ENCODE measurements at regions not wholly inside any gene's neighbourhood (a gene's known extent, or its start where the extent isn't known, plus 50 kb on each side); places are given as distances from the start of the nearest gene placed in this dataset.

DNA sequence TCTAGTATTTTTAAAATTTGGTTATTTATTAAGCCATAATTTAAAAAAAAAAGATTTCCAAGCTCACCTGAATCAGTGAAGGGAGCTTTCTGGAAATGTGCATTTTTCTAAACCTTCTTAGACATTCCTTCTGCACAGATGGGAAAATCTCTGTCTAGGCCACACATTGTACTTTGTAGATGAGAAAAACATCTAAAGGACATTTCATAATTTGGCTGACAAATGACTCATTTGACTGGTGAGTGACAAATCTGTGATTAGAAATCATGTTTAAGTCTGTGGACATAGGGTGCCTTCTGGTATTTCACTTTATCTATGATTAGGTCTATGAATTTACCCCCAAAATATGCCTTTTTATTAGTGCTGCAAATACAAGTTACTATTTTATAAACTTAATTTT lies 1044.9 kb upstream of the FLRT2 start:
- no peak for TF ChIP-seq POU2F2 (IDR thresholded peaks at IDR 0.05; ENCODE audit: low read depth, low read length)
- no peak for TF ChIP-seq POLR2A (IDR thresholded peaks at IDR 0.05; ENCODE audit: low read depth, low read length)
- TF ChIP-seq TAF1 (IDR thresholded peaks at IDR 0.05; ENCODE audit: low read depth, low read length) = no peak
- no peak for TF ChIP-seq POLR2AphosphoS5 (IDR thresholded peaks at IDR 0.05; ENCODE audit: low read depth, low read length)
- no peak for TF ChIP-seq SPI1 (IDR thresholded peaks at IDR 0.05; ENCODE audit: low read depth, low read length)
- TF ChIP-seq PAX5 (IDR thresholded peaks at IDR 0.05; ENCODE audit: insufficient read depth, low read length, severe bottlenecking) = no peak

Measured in GM12891 (cell line).